ENCODE measurements at regions not wholly inside any gene's neighbourhood (a gene's known extent, or its start where the extent isn't known, plus 50 kb on each side); places are given as distances from the start of the nearest gene placed in this dataset.

GRCh38 chr2:156116113-156116512 lies 216.4 kb downstream of the NR4A2 start:
- no peak overlapping the region for H3K27ac ChIP-seq
- TF ChIP-seq CTCF (IDR thresholded peaks at IDR 0.05) = no peak
- intact Hi-C loops (cut with DNase I) = no loop called here
- H3K4me3 ChIP-seq = no peak overlapping the region
- H3K27me3 ChIP-seq = no peaks in the 10 kb centered on the region
- no peak for DNase-seq
- peaks cover 0 to 2% (median 0%) of the 10 kb centered on the region in 4 donors for H3K9me3 ChIP-seq
- WGBS, 2 donors = 82 to 85% methylated on average over 2 of the region's 2 CpGs
- H3K4me1 ChIP-seq = no peaks in the 10 kb centered on the region
- no peaks in the 10 kb centered on the region for H3K36me3 ChIP-seq

- TF ChIP-seq POLR2A (IDR thresholded peaks at IDR 0.05) (no peak), EP300 (IDR thresholded peaks at IDR 0.05) (no peak), POLR2AphosphoS5 (IDR thresholded peaks at IDR 0.05) (no peak), CTCF (IDR thresholded peaks at IDR 0.05) (no peak)
- intact Hi-C loops (cut with DNase I) = no loop called here
- Histone ChIP-seq H3K4me1 (no peaks in the 10 kb centered on the region), H3K27ac (no peak overlapping the region), H3K27me3 (no peaks in the 10 kb centered on the region), H3K9me3 (peaks cover 0 to 2% (median 0%) of the 10 kb centered on the region in 4 donors), H3K4me3 (no peak overlapping the region), H3K36me3 (no peaks in the 10 kb centered on the region)
- 84 to 91% methylated on average over 3 of the region's 3 CpGs for WGBS, 2 donors
- no peak for DNase-seq
Measured at GRCh38 chr2:156115338-156115737, 217.2 kb downstream of the NR4A2 start.

- H3K4me3 ChIP-seq = no peak overlapping the region
- peaks cover 0 to 2% (median 0%) of the 10 kb centered on the region in 4 donors for H3K9me3 ChIP-seq
- WGBS, 2 donors = 55 to 83% methylated on average over 1 of the region's 1 CpG
- intact Hi-C loops (cut with DNase I) = no loop called here
- H3K27ac ChIP-seq = no peak overlapping the region
- no peaks in the 10 kb centered on the region for H3K27me3 ChIP-seq
- DNase-seq = no peak
- H3K4me1 ChIP-seq = no peaks in the 10 kb centered on the region
- TF ChIP-seq POLR2AphosphoS5 (IDR thresholded peaks at IDR 0.05) (no peak), POLR2A (IDR thresholded peaks at IDR 0.05) (no peak), EP300 (IDR thresholded peaks at IDR 0.05) (no peak), CTCF (IDR thresholded peaks at IDR 0.05) (no peak)
- no peaks in the 10 kb centered on the region for H3K36me3 ChIP-seq
Measured at GRCh38 chr2:156112323-156112722, 220.2 kb downstream of the NR4A2 start.

- 38 to 44% methylated on average over 2 of the region's 2 CpGs for WGBS, 2 donors
- DNase-seq = no peak
- Histone ChIP-seq H3K4me1 (no peaks in the 10 kb centered on the region), H3K4me3 (no peak overlapping the region), H3K9me3 (peaks cover 0 to 2% (median 0%) of the 10 kb centered on the region in 4 donors), H3K27me3 (no peaks in the 10 kb centered on the region), H3K36me3 (no peaks in the 10 kb centered on the region), H3K27ac (no peak overlapping the region)
- intact Hi-C loops (cut with DNase I) = no loop called here
- TF ChIP-seq CTCF (IDR thresholded peaks at IDR 0.05) (no peak), POLR2AphosphoS5 (IDR thresholded peaks at IDR 0.05) (no peak), POLR2A (IDR thresholded peaks at IDR 0.05) (no peak), EP300 (IDR thresholded peaks at IDR 0.05) (no peak)
Measured at GRCh38 chr2:156110890-156111289, 221.6 kb downstream of the NR4A2 start.

GRCh38 chr2:156099382-156099781 lies 233.1 kb downstream of the NR4A2 start:
- intact Hi-C loops (cut with DNase I) = no loop called here
- Histone ChIP-seq H3K9me3 (no peaks in the 10 kb centered on the region), H3K36me3 (no peaks in the 10 kb centered on the region), H3K27ac (no peak overlapping the region), H3K4me3 (no peak overlapping the region), H3K4me1 (no peaks in the 10 kb centered on the region), H3K27me3 (no peaks in the 10 kb centered on the region)
- no peak for DNase-seq
- TF ChIP-seq POLR2A (IDR thresholded peaks at IDR 0.05) = no peak
- TF ChIP-seq POLR2AphosphoS5 (IDR thresholded peaks at IDR 0.05) = no peak
- TF ChIP-seq CTCF (IDR thresholded peaks at IDR 0.05) = no peak
- no peak for TF ChIP-seq EP300 (IDR thresholded peaks at IDR 0.05)
- WGBS, 2 donors = 78 to 97% methylated on average over 1 of the region's 1 CpG

All from sigmoid colon (tissue), 6 donors.